8988T (cell line): ENCODE measurements at regions not wholly inside any gene's neighbourhood (a gene's known extent, or its start where the extent isn't known, plus 50 kb on each side); places are given as distances from the start of the nearest gene placed in this dataset.
A peak's percentile ranks its signal among the peaks of the same experiment; 100 is the strongest.

Source experiments
- DNase-seq: peaks from one replicate; pipeline ENCODE4 v3.0.0; 2011

DNA sequence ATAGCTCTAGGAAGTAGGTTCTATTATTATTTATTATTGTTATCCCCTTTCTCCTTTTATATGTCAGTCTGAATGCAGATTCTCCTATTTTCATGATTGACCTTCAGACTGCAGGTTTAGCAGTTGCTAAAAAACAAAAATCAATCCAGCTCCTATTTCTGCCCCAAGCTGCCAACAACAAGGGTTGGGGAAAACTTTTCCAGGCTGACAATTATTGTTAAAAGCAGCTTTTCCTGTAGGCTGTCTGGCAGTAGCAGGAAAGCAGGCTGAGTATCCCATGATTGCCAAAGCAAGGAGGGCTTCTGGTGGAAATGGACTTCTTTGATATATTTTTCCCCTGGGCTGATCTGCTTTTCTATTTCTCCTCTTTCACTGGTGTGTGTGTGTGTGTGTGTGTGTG lies 78.0 kb upstream of the CTLA4 start:
- DNase-seq: no peak

GRCh38 chr2:203790134-203790852 lies 77.3 kb upstream of the CTLA4 start:
- no peak for DNase-seq

DNA sequence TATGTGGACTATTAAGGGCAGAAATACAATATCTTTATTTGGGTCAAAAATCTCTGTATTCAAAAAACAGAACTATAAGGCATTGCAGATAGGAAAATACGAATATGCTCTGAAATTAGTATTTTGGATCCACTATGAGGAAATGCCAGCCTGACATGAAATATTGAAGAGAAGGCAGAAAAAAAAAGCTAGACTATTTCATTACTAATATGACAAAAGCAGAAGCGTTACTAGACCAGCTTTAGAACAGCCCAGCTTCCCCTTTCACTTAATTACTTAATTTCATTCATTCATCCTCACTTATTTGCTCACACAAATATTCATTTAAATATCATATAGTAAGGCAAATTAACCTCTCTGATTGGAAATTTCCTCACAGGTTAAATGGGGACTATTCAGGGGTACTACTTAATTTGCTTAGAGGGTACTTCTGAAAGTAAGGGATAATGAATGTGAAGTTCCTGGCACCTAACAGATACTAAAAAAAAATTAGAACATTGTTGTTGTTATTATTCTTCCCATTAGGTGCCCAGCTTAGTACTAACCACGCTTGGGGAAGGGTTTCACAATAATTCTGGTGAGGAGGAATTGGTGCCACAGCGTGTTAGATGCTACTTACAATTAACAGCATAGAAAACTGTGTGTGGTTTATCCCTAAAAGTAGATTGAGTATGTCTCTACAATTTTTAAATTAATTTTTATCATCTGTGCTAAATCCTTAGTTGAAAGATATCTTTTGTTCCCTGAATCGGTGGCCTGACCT lies 71.1 kb upstream of the CTLA4 start:
- no peak for DNase-seq

GRCh38 chr2:203797276-203797675 lies 70.3 kb upstream of the CTLA4 start:
- no peak for DNase-seq

DNA sequence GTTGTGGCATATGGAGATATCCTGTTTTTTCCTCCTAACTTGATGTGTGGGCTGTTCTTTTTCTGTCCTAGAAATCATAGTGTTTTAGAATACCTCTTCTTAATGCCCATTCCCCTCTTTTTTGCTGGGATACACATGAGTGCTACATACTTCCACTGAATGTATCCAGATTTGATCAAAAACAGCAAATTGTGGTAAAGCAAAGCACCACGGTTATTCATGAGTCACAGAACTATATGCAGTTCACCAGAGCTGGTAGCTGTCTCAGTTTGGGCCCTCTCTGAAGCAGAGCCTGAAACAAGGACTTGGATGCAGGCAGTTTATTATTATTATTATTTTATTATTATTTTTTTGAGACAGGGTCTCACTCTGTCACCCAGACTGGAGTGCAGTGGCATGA lies 69.9 kb upstream of the CTLA4 start:
- no peak for DNase-seq

DNA sequence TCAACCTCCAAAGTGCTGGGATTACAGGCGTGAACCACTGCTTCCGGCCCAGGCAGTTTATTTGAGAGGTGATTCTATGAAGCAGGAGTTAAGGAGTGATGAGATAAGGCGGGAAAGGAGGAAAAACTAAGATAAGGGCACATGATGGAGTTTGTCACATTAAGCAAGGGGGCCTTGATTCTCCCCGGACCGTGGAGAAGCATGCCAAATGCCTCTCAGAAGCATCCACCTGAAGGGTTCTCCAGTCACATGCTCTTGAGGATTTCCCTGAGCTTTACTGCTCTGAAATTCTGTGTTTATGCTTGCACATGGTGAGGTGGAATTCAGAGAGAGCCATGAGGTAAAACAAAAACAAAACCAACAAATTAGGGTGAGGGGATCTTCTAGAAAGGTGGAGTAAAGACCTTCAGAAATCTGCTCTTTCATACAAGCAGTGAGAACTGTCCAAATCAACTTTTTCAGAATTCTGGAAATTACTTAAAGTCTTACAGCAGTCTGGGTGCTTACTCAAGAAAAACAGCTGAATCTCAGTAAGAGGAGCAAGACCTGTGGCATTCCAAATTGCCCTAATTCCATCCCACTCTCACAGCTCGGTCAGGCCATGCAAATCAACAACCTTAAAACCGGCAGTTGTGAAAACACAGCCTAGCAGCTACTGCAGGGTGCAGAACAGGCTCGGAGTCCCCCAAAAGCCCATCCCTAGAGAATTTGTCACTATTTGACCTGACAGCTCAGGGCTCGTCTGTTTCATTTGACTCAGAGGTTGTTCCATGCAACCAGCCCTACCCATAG lies 69.1 kb upstream of the CTLA4 start:
- DNase-seq: no peak

- no peak for DNase-seq
Observed at GRCh38 chr2:203799908-203800307, 67.7 kb upstream of the CTLA4 start.

DNA sequence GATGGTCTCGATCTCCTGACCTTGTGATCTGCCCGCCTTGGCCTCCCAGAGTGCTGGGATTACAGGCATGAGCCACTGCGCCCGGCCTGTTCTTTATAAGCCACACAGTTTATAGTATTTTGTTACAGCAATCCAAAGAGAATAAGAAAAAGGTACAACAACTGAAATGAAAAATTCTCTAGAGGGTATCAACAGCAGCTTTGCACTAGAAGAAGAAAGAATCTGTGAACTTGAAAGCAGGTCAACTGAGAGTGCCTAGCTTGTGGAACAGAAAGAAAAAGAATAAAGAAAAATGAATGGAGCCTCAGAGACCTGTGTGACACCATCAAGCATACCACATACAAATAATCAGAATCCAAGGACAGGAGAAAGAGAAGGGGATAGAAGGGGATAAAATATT lies 66.8 kb upstream of the CTLA4 start:
- no peak for DNase-seq

DNA sequence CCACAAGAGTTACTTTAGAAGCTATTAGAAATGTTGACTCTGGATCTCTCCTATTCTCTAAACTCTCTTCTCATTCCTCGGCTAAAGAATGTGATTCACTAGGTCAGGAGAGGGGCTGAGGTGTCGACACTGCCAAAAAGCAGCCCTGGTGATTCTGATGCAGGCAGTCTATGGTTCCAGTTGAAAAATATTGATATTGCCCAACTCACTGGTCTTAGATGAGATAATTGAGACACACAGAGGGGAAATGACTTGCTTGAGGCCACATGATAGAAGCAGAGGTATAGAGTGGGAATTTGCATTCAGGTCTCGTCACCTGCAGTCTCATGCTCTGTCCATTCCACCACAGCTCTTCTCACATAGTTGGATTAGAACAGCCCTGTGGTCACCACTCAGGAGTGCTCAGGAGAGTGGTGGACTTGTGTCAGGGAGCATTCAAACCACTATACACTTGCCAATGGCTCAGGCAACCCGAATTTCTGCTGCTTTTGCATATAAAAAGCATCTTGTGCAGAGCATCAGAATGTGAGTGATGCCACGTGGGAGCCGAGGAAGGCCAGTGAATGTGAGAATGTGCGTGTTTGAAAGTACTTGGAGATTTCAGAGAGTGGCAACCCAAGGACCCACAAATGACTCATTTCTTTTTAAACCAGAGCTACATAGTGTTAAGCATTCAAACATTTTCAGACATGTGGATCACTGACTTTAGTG lies 65.1 kb upstream of the CTLA4 start:
- no peak for DNase-seq

- DNase-seq: no peak
Observed at GRCh38 chr2:203803053-203803429, 64.5 kb upstream of the CTLA4 start.

- DNase-seq: no peak
Observed at GRCh38 chr2:203804070-203804469, 63.5 kb upstream of the CTLA4 start.

DNA sequence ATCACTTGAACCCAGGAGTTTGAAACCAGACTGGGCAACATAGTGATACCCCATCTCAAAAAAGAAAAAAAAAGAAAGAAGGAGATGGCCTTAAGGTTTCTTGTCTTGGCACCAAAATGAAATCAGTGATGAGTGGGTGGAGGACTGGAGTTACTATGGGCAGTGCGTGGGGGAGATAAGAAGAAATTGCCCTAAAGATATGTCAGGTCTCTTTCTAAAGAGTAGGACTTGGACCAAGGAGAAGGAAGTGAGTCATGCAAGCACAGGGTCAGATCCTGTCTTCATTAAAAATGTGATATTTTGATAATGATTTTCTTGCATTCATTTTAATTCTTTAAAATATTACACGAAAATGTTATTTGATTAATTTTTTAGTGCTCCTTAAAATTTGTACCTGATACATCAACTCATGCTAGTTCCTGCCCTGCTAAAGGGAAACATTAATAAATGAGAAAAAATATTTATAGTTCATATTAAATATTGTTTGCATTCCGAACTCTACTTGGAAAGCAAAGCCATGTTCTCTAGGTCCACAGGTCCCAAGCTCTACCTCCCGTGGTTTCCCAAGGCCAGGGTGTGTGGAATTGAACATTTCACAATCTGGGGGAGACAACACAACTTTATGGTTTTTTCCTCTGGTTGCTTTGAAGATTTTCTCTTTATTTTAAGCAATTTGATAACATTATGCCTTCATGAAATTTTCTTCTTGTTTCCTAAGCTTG lies 62.6 kb upstream of the CTLA4 start:
- DNase-seq: no peak

- no peak for DNase-seq
Observed at GRCh38 chr2:203805486-203805838, 62.1 kb upstream of the CTLA4 start.

- DNase-seq: no peak
Observed at GRCh38 chr2:203806761-203807160, 60.8 kb upstream of the CTLA4 start.

GRCh38 chr2:203808046-203808750 lies 59.4 kb upstream of the CTLA4 start:
- no peak for DNase-seq

GRCh38 chr2:203809084-203809521 lies 58.5 kb upstream of the CTLA4 start:
- DNase-seq: no peak

GRCh38 chr2:203809991-203810510 lies 57.5 kb upstream of the CTLA4 start:
- no peak for DNase-seq

DNA sequence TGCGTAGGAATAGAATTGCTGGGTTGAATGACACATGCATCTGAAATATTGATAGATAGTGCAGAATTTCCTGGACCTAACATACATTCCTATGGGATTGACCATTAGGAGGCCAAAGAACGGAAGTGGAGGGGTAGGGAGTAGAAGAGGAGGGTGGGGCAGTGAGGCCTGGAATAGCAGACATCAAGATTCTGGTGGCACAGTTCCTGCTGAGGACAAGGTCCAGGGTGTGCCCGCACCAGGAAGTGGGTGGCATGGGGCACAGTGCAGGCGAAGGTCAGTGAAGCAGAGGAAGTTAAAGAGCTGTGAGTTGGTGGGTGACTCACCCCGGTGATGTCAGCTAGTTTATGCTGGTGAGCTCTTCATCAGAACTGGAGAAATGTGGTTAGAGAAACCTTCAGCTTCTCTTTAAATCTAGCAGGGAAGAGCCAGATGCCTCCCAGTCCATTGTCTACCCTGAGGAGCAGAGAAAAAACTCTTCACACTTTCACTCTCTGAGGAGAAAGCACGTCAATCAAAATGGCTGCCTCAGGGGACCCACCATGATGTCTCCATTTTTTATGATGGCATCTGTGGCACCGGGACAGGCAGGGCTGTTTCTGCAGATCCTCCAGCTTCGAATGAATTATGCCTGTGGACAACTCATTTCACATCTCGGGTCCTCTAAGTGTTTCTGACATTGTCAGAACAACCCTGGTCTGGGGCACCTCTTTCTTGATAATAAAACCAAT lies 55.9 kb upstream of the CTLA4 start:
- DNase-seq: peak; percentile 24

GRCh38 chr2:203812294-203813221 lies 55.0 kb upstream of the CTLA4 start:
- DNase-seq: no peak

DNA sequence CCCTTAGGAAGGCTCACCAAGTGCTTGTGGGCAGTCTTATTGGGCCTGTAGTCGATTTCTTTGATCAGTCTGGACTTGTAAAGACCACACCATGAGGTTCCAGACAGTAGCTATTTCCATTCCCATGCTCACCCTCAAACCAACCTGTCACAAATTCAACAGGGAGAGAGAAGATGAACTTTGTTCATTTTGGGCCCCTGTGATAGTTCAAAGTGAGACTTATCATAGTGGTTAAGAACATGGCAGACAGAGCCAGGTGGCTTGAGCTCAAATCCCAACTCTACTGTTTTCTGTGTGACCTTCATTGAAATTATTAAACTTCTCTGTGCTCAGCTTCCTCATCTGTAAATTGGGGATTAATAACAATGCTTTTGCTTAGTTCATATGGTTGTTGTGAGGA lies 53.9 kb upstream of the CTLA4 start:
- no peak for DNase-seq
